GM23338 (cell line): ENCODE measurements at regions not wholly inside any gene's neighbourhood (a gene's known extent, or its start where the extent isn't known, plus 50 kb on each side); places are given as distances from the start of the nearest gene placed in this dataset.

Experiments
- ATAC-seq: fragments of 200-7000 bp; cut with Tn5 transposase; 3 replicates; pipeline ENCODE4 v1.9.1; 2020
- DNase-seq: peaks from one replicate; pipeline ENCODE4 v3.0.0-alpha.2; 2015; ENCODE audit warnings: low spot score
- H2AFZ ChIP-seq: fragments of 200-600 bp; sonication (generic); 2 replicates; pipeline ENCODE4 v1.8.0; 2016; ENCODE audit warnings: antibody characterized with exemption, mild to moderate bottlenecking, moderate library complexity
- H3F3A ChIP-seq: fragments of 200-600 bp; sonication (generic); replicated peaks from 2 replicates; pipeline ENCODE4 v1.8.0; 2017; ENCODE audit warnings: antibody characterized with exemption, mixed run types, low read depth
- H3K27ac ChIP-seq: fragments of 200-600 bp; sonication (generic); 2 replicates; pipeline ENCODE4 v1.6.1; 2016; ENCODE audit warnings: low read depth
- H3K27me3 ChIP-seq: fragments of 200-600 bp; sonication (generic); 2 replicates; pipeline ENCODE4 v1.8.0; 2016; ENCODE audit warnings: mild to moderate bottlenecking, mixed run types, moderate library complexity; ENCODE audit not compliant: insufficient read depth
- H3K36me3 ChIP-seq: fragments of 200-600 bp; sonication (generic); 2 replicates; pipeline ENCODE4 v1.8.0; 2016; ENCODE audit warnings: mild to moderate bottlenecking; ENCODE audit not compliant: insufficient read depth
- H3K4me1 ChIP-seq: fragments of 200-600 bp; sonication (generic); 2 replicates; pipeline ENCODE4 v1.8.0; 2016; ENCODE audit warnings: mild to moderate bottlenecking, moderate library complexity; ENCODE audit not compliant: insufficient read depth
- H3K4me2 ChIP-seq: fragments of 200-600 bp; sonication (generic); 2 replicates; pipeline ENCODE4 v1.7.1; 2017; ENCODE audit warnings: mixed run types
- H3K4me3 ChIP-seq: fragments of 200-600 bp; sonication (generic); 2 replicates; pipeline ENCODE4 v1.6.1; 2016; ENCODE audit warnings: mixed run types
- H3K79me2 ChIP-seq: fragments of 200-600 bp; sonication (generic); replicated peaks from 2 replicates; pipeline ENCODE4 v1.8.0; 2017; ENCODE audit warnings: mild to moderate bottlenecking; ENCODE audit not compliant: insufficient read depth
- H3K9me2 ChIP-seq: fragments of 200-600 bp; sonication (generic); 2 replicates; pipeline ENCODE4 v1.8.0; 2017; ENCODE audit not compliant: insufficient read depth
- H4K20me1 ChIP-seq: fragments of 200-600 bp; sonication (generic); replicated peaks from 2 replicates; pipeline ENCODE4 v1.8.0; 2017; ENCODE audit warnings: mild to moderate bottlenecking; ENCODE audit not compliant: insufficient read depth
- H3K27ac Mint-ChIP-seq: 2 replicates; pipeline ENCODE4 v1.8.0; 2020; ENCODE audit warnings: inconsistent platforms, mild to moderate bottlenecking, moderate library complexity, mixed read lengths
- H3K27me3 Mint-ChIP-seq: 3 replicates; pipeline ENCODE4 v1.8.0; 2022; ENCODE audit warnings: low read depth, mild to moderate bottlenecking, moderate library complexity, mixed read lengths, inconsistent platforms; ENCODE audit not compliant: insufficient read depth, poor library complexity
- H3K36me3 Mint-ChIP-seq: 3 replicates; pipeline ENCODE4 v1.8.0; 2021; ENCODE audit warnings: low read depth, mild to moderate bottlenecking, inconsistent platforms, moderate library complexity, mixed read lengths
- H3K4me1 Mint-ChIP-seq: 3 replicates; pipeline ENCODE4 v1.8.0; 2020; ENCODE audit warnings: mild to moderate bottlenecking, inconsistent platforms, mixed read lengths
- H3K4me3 Mint-ChIP-seq: 3 replicates; pipeline ENCODE4 v1.8.0; 2021; ENCODE audit warnings: moderate library complexity, mild to moderate bottlenecking, inconsistent platforms, mixed read lengths
- H3K9me3 Mint-ChIP-seq: 3 replicates; pipeline ENCODE4 v1.8.0; 2020; ENCODE audit warnings: moderate library complexity, mild to moderate bottlenecking, inconsistent platforms, mixed read lengths
- CREB1 ChIP-seq: fragments of 250-450 bp; sonication (Bioruptor Pico); IDR thresholded peaks from 2 replicates; pipeline ENCODE4 v1.5.0; 2020; ENCODE audit warnings: low read depth, mild to moderate bottlenecking, moderate library complexity
- EZH2 ChIP-seq: fragments of 200-600 bp; sonication (generic); IDR thresholded peaks from one replicate; pipeline ENCODE4 v1.8.0; 2017; ENCODE audit warnings: antibody characterized with exemption, mild to moderate bottlenecking, low read depth; ENCODE audit not compliant: unreplicated experiment
- JUNB ChIP-seq: IDR thresholded peaks from one replicate; pipeline ENCODE4 v1.6.1; 2016; ENCODE audit warnings: antibody characterized with exemption; ENCODE audit not compliant: unreplicated experiment
- NANOG ChIP-seq: IDR thresholded peaks from 2 replicates; pipeline ENCODE4 v1.6.1; 2016; ENCODE audit warnings: antibody characterized with exemption, borderline replicate concordance
- POLR2AphosphoS5 ChIP-seq: IDR thresholded peaks from 2 replicates; pipeline ENCODE4 v1.6.1; 2016; ENCODE audit warnings: antibody characterized with exemption, low read depth
- STAT1 ChIP-seq: IDR thresholded peaks from one replicate; pipeline ENCODE4 v1.6.1; 2016; ENCODE audit warnings: antibody characterized with exemption; ENCODE audit not compliant: unreplicated experiment
- ZNF114 ChIP-seq: fragments of 250-450 bp; sonication (Bioruptor Pico); IDR thresholded peaks from 2 replicates; pipeline ENCODE4 v1.5.0; 2020; ENCODE audit warnings: mild to moderate bottlenecking, moderate library complexity
- ZNF331 ChIP-seq: fragments of 250-450 bp; sonication (Bioruptor Pico); IDR thresholded peaks from 2 replicates; pipeline ENCODE4 v1.5.0; 2020; ENCODE audit warnings: low read depth, mild to moderate bottlenecking, moderate library complexity
- TF ChIP-seq, protein P1 (sequence below): IDR thresholded peaks from one replicate; pipeline ENCODE4 v1.6.1; 2018; ENCODE audit warnings: antibody characterized with exemption; ENCODE audit not compliant: unreplicated experiment
- TF ChIP-seq, protein P2 (sequence below): fragments of 250-450 bp; sonication (Bioruptor Pico); IDR thresholded peaks from 2 replicates; pipeline ENCODE4 v1.5.0; 2020; ENCODE audit warnings: mild to moderate bottlenecking, moderate library complexity
- TF ChIP-seq, protein P3 (sequence below): IDR thresholded peaks from 2 replicates; pipeline ENCODE4 v1.6.1; 2016; ENCODE audit warnings: antibody characterized with exemption

DNA sequence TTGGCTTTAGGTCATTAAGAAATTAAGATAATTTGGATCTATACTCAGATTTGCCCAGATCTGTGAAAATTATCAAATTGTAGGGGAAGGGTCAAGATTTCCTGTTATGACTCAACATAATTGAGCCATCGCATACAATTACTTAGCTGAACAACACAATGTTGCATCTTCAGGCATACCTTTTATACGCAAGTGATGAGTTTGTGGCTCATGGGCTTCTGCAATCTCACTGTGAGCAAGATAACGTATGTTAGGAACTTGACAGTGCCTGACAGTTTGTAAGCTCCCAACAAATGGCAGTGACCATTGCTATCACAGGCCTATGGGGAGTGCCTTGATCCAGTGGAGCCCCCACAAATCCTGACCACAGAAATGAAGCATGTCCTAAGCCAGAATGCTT lies 199.7 kb downstream of the BCAT1 start:
- no peak overlapping the region for H3K27ac ChIP-seq
- H3K4me3 Mint-ChIP-seq: no peak overlapping the region

DNA sequence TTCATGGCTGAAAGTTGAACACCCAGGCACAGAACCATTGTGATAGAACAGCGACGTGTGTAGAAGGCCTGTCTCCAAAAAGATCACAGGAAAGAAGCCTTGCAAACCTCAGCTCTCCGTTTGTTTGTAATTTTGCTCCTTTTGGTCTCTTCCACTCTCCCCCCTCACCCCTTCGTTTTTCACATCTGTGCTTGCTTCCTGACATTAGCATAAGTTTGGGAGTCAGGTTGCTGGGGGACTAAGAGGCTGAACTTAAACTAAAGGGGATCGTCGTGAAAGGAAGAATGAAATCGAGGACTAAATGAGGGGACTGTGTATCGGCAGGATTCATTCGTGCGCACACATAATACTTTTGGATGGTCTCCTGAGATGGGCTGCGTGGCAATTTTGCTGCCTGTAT lies 200.6 kb downstream of the BCAT1 start:
- Histone ChIP-seq H3K4me1 (peaks cover 24% of the 10 kb centered on the region), H3K36me3 (no peaks in the 10 kb centered on the region), H3K27ac (no peak overlapping the region), H4K20me1 (no peaks in the 10 kb centered on the region), H2AFZ (peak overlapping the region; percentile 57), H3K9me2 (peaks cover under 1% of the 10 kb centered on the region; the same call in 1 of the 2 replicates), H3K27me3 (no peaks in the 10 kb centered on the region), H3K4me2 (peak overlapping the region; percentile 42), H3K4me3 (no peak overlapping the region; the same call in 1 of the 2 replicates), H3F3A (no peaks in the 10 kb centered on the region), H3K79me2 (no peaks in the 10 kb centered on the region)
- Mint-ChIP-seq H3K9me3 (no peaks in the 10 kb centered on the region), H3K27me3 (peaks cover 3% of the 10 kb centered on the region), H3K4me3 (peak overlapping the region; percentile 50), H3K27ac (peak overlapping the region; percentile 33), H3K4me1 (peaks cover 44% of the 10 kb centered on the region), H3K36me3 (no peaks in the 10 kb centered on the region)
- ATAC-seq: peak; percentile 75
- DNase-seq: peak; percentile 52
- TF ChIP-seq, protein P1, sequence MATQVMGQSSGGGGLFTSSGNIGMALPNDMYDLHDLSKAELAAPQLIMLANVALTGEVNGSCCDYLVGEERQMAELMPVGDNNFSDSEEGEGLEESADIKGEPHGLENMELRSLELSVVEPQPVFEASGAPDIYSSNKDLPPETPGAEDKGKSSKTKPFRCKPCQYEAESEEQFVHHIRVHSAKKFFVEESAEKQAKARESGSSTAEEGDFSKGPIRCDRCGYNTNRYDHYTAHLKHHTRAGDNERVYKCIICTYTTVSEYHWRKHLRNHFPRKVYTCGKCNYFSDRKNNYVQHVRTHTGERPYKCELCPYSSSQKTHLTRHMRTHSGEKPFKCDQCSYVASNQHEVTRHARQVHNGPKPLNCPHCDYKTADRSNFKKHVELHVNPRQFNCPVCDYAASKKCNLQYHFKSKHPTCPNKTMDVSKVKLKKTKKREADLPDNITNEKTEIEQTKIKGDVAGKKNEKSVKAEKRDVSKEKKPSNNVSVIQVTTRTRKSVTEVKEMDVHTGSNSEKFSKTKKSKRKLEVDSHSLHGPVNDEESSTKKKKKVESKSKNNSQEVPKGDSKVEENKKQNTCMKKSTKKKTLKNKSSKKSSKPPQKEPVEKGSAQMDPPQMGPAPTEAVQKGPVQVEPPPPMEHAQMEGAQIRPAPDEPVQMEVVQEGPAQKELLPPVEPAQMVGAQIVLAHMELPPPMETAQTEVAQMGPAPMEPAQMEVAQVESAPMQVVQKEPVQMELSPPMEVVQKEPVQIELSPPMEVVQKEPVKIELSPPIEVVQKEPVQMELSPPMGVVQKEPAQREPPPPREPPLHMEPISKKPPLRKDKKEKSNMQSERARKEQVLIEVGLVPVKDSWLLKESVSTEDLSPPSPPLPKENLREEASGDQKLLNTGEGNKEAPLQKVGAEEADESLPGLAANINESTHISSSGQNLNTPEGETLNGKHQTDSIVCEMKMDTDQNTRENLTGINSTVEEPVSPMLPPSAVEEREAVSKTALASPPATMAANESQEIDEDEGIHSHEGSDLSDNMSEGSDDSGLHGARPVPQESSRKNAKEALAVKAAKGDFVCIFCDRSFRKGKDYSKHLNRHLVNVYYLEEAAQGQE: no peak
- no peak for TF ChIP-seq POLR2AphosphoS5
- TF ChIP-seq STAT1: no peak
- TF ChIP-seq NANOG: no peak
- TF ChIP-seq, protein P2, sequence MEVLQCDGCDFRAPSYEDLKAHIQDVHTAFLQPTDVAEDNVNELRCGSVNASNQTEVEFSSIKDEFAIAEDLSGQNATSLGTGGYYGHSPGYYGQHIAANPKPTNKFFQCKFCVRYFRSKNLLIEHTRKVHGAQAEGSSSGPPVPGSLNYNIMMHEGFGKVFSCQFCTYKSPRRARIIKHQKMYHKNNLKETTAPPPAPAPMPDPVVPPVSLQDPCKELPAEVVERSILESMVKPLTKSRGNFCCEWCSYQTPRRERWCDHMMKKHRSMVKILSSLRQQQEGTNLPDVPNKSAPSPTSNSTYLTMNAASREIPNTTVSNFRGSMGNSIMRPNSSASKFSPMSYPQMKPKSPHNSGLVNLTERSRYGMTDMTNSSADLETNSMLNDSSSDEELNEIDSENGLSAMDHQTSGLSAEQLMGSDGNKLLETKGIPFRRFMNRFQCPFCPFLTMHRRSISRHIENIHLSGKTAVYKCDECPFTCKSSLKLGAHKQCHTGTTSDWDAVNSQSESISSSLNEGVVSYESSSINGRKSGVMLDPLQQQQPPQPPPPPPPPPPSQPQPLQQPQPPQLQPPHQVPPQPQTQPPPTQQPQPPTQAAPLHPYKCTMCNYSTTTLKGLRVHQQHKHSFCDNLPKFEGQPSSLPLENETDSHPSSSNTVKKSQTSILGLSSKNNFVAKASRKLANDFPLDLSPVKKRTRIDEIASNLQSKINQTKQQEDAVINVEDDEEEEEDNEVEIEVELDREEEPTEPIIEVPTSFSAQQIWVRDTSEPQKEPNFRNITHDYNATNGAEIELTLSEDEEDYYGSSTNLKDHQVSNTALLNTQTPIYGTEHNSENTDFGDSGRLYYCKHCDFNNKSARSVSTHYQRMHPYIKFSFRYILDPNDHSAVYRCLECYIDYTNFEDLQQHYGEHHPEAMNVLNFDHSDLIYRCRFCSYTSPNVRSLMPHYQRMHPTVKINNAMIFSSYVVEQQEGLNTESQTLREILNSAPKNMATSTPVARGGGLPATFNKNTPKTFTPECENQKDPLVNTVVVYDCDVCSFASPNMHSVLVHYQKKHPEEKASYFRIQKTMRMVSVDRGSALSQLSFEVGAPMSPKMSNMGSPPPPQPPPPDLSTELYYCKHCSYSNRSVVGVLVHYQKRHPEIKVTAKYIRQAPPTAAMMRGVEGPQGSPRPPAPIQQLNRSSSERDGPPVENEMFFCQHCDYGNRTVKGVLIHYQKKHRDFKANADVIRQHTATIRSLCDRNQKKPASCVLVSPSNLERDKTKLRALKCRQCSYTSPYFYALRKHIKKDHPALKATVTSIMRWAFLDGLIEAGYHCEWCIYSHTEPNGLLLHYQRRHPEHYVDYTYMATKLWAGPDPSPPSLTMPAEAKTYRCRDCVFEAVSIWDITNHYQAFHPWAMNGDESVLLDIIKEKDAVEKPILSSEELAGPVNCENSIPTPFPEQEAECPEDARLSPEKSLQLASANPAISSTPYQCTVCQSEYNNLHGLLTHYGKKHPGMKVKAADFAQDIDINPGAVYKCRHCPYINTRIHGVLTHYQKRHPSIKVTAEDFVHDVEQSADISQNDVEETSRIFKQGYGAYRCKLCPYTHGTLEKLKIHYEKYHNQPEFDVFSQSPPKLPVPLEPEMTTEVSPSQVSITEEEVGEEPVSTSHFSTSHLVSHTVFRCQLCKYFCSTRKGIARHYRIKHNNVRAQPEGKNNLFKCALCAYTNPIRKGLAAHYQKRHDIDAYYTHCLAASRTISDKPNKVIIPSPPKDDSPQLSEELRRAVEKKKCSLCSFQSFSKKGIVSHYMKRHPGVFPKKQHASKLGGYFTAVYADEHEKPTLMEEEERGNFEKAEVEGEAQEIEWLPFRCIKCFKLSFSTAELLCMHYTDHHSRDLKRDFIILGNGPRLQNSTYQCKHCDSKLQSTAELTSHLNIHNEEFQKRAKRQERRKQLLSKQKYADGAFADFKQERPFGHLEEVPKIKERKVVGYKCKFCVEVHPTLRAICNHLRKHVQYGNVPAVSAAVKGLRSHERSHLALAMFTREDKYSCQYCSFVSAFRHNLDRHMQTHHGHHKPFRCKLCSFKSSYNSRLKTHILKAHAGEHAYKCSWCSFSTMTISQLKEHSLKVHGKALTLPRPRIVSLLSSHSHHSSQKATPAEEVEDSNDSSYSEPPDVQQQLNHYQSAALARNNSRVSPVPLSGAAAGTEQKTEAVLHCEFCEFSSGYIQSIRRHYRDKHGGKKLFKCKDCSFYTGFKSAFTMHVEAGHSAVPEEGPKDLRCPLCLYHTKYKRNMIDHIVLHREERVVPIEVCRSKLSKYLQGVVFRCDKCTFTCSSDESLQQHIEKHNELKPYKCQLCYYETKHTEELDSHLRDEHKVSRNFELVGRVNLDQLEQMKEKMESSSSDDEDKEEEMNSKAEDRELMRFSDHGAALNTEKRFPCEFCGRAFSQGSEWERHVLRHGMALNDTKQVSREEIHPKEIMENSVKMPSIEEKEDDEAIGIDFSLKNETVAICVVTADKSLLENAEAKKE (CRISPR knock-in tag): no peak
- TF ChIP-seq ZNF114: no peak
- no peak for TF ChIP-seq EZH2
- TF ChIP-seq JUNB: no peak
- TF ChIP-seq ZNF331 (CRISPR knock-in tag): no peak

More for the DNA sequence above, 199.7 kb downstream of the BCAT1 start:
- H3K79me2 ChIP-seq: no peaks in the 10 kb centered on the region
- Mint-ChIP-seq H3K27me3 (peaks cover 3% of the 10 kb centered on the region), H3K36me3 (no peaks in the 10 kb centered on the region), H3K4me1 (peaks cover 42% of the 10 kb centered on the region), H3K9me3 (no peaks in the 10 kb centered on the region), H3K27ac (no peak overlapping the region)
- no peaks in the 10 kb centered on the region for H3F3A ChIP-seq
- no peaks in the 10 kb centered on the region for H3K27me3 ChIP-seq
- no peaks in the 10 kb centered on the region for H3K36me3 ChIP-seq
- no peaks in the 10 kb centered on the region for H3K9me2 ChIP-seq
- H3K4me1 ChIP-seq: peaks cover 24% of the 10 kb centered on the region
- DNase-seq (no peak), ATAC-seq (no peak)
- no peak overlapping the region for H3K4me2 ChIP-seq
- no peaks in the 10 kb centered on the region for H4K20me1 ChIP-seq
- TF ChIP-seq NANOG (no peak), CREB1 (CRISPR knock-in tag) (no peak), JUNB (no peak)
- TF ChIP-seq, protein P3, sequence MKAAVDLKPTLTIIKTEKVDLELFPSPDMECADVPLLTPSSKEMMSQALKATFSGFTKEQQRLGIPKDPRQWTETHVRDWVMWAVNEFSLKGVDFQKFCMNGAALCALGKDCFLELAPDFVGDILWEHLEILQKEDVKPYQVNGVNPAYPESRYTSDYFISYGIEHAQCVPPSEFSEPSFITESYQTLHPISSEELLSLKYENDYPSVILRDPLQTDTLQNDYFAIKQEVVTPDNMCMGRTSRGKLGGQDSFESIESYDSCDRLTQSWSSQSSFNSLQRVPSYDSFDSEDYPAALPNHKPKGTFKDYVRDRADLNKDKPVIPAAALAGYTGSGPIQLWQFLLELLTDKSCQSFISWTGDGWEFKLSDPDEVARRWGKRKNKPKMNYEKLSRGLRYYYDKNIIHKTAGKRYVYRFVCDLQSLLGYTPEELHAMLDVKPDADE: no peak
- no peak overlapping the region for H3K4me3 ChIP-seq
- H2AFZ ChIP-seq: no peak overlapping the region
